Heart left ventricle (tissue), 13 donors: ENCODE measurements at regions not wholly inside any gene's neighbourhood (a gene's known extent, or its start where the extent isn't known, plus 50 kb on each side); places are given as distances from the start of the nearest gene placed in this dataset.

Source experiments
- POLR2A ChIP-seq, 2 donors: fragments of 450-650 bp; IDR thresholded peaks; one replicate each; pipeline ENCODE4 v1.6.1; 2017; ENCODE audit warnings: antibody characterized with exemption in 2 of 2, mild to moderate bottlenecking in 2 of 2, moderate library complexity in 2 of 2
- TF ChIP-seq, protein P1 (sequence below), 12 donors: fragments of 200-600 bp; sonication (generic) in 4 of 12; IDR thresholded peaks; one replicate each; pipeline versions ENCODE4 v1.5.0 to v1.8.0; 2018 to 2022; ENCODE audit warnings: antibody characterized with exemption in 12 of 12, mild to moderate bottlenecking in 5 of 12
- donor health status: ischemic (EF 13 %, LVEDD 7.1; RV severe dilation, severe dysfunction).
- donor health status: DM: no; HTN: yes; CAD: no.
- donor health status: DM: no; HTN: no; CAD: no.
- donor health status: ischemic (EF 25% LVEDD 6.9; RV normal size, moderate dysfunction).
- donor health status: ischemic (EF 25% LVEDD 5.7; RV mildly dilated, moderate dysfunction).
- donor health status: ischemic (EF 35%, LVEDD 5.7; RV mildly dilated, moderate dysfunction).
- donor health status: nonischemic (EF 11% LVEDD 7.7; RV severe dilation, severe dysfunction).
- donor health status: DM: yes; HTN: yes; CAD: no.
- donor health status: PGD.
- donor health status: ischemic (EF 29% LVEDD 5.4; RV normal size, mild dysfunction).
- donor health status: nonischemic (EF 23%, LVEDD 6.1; RV moderate dilation, normal function).

DNA sequence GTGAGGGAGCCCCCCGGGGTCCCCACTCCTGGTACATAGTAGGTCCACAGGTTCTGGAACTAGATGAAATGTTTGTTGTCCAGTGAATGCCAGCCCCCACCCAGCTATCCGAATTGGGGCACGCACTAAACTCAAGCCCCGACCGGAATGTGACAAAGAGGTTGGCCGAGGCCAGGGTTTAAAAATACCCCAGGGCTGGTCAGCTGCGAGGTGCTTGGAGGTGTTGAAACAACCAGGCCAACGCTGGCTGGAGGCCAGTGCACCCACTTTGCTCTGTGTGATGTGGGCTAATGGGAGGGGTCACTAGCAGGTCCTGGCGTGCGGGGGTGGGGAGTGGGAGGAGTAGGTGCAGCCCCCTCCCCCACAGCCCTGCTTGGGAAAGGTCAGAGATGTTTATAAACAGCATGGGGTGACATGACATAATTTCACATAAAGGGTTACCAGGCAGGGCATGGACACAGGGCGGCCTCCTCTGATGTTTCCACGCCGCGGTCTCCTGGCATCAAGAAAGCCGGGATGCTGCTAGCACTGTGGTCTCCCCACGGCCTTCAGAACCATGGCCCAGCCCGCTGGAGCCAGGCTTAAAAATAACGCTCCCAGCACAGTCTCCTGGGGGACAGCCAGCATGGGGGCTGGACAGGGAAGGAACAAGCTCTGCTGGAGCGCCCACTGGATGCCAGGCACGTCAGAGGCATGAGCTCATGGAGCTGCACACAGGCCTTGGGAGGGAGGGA lies 111.2 kb upstream of the PTPN1 start:
- TF ChIP-seq, protein P1, sequence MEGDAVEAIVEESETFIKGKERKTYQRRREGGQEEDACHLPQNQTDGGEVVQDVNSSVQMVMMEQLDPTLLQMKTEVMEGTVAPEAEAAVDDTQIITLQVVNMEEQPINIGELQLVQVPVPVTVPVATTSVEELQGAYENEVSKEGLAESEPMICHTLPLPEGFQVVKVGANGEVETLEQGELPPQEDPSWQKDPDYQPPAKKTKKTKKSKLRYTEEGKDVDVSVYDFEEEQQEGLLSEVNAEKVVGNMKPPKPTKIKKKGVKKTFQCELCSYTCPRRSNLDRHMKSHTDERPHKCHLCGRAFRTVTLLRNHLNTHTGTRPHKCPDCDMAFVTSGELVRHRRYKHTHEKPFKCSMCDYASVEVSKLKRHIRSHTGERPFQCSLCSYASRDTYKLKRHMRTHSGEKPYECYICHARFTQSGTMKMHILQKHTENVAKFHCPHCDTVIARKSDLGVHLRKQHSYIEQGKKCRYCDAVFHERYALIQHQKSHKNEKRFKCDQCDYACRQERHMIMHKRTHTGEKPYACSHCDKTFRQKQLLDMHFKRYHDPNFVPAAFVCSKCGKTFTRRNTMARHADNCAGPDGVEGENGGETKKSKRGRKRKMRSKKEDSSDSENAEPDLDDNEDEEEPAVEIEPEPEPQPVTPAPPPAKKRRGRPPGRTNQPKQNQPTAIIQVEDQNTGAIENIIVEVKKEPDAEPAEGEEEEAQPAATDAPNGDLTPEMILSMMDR (IDR thresholded peaks at IDR 0.05), result peak in 1 of 12 donors; percentile 6
- TF ChIP-seq POLR2A (IDR thresholded peaks at IDR 0.05), result peak in 1 of 2 donors; percentile 13
